ENCODE measurements at regions not wholly inside any gene's neighbourhood (a gene's known extent, or its start where the extent isn't known, plus 50 kb on each side); places are given as distances from the start of the nearest gene placed in this dataset.

GRCh38 chr12:87783467-87783866, 245.7 kb downstream of the C12orf50 start:
- H3K4me1 ChIP-seq: no peaks in the 10 kb centered on the region
- TF ChIP-seq POLR2A (IDR thresholded peaks at IDR 0.05) (no peak), CTCF (IDR thresholded peaks at IDR 0.05) (no peak)

GRCh38 chr12:87782838-87783237, 246.4 kb downstream of the C12orf50 start:
- no peaks in the 10 kb centered on the region for H3K4me1 ChIP-seq
- intact Hi-C loops (cut with DNase I; ENCODE audit: low total_unique reads): no loop called here

More at GRCh38 chr12:87783467-87783866, 245.7 kb downstream of the C12orf50 start:
- Histone ChIP-seq H3K9me3 (no peaks in the 10 kb centered on the region), H3K36me3 (no peaks in the 10 kb centered on the region), H3K4me3 (no peak overlapping the region), H3K27ac (no peak overlapping the region), H3K27me3 (no peaks in the 10 kb centered on the region)
- intact Hi-C loops (cut with DNase I; ENCODE audit: low total_unique reads): no loop called here
- DNase-seq: no peak

GRCh38 chr12:87779858-87780498, 249.2 kb downstream of the C12orf50 start:
- Histone ChIP-seq H3K4me3 (no peak overlapping the region), H3K36me3 (no peaks in the 10 kb centered on the region), H3K9me3 (no peaks in the 10 kb centered on the region), H3K27me3 (no peaks in the 10 kb centered on the region), H3K4me1 (no peaks in the 10 kb centered on the region), H3K27ac (no peak overlapping the region)
- no peak for DNase-seq
- TF ChIP-seq POLR2A (IDR thresholded peaks at IDR 0.05) (no peak), CTCF (IDR thresholded peaks at IDR 0.05) (no peak)
- intact Hi-C loops (cut with DNase I; ENCODE audit: low total_unique reads): no loop called here

More at GRCh38 chr12:87782838-87783237, 246.4 kb downstream of the C12orf50 start:
- Histone ChIP-seq H3K4me3 (no peak overlapping the region), H3K27ac (no peak overlapping the region), H3K27me3 (no peaks in the 10 kb centered on the region), H3K36me3 (no peaks in the 10 kb centered on the region), H3K9me3 (no peaks in the 10 kb centered on the region)
- DNase-seq: no peak
- TF ChIP-seq POLR2A (IDR thresholded peaks at IDR 0.05) (no peak), CTCF (IDR thresholded peaks at IDR 0.05) (no peak)

- TF ChIP-seq CTCF (IDR thresholded peaks at IDR 0.05) (no peak), POLR2A (IDR thresholded peaks at IDR 0.05) (no peak)
- no peak for DNase-seq
- no peaks in the 10 kb centered on the region for H3K27me3 ChIP-seq
- no peak overlapping the region for H3K4me3 ChIP-seq
- no peak overlapping the region for H3K27ac ChIP-seq
- intact Hi-C loops (cut with DNase I; ENCODE audit: low total_unique reads): no loop called here
- H3K36me3 ChIP-seq: no peaks in the 10 kb centered on the region
- H3K9me3 ChIP-seq: no peaks in the 10 kb centered on the region
- H3K4me1 ChIP-seq: no peaks in the 10 kb centered on the region
Measured at GRCh38 chr12:87779016-87779415, 250.2 kb downstream of the C12orf50 start.

- DNase-seq: no peak
- H3K4me3 ChIP-seq: no peak overlapping the region
- H3K9me3 ChIP-seq: no peaks in the 10 kb centered on the region
- H3K27me3 ChIP-seq: no peaks in the 10 kb centered on the region
- no peak overlapping the region for H3K27ac ChIP-seq
- H3K36me3 ChIP-seq: no peaks in the 10 kb centered on the region
- TF ChIP-seq CTCF (IDR thresholded peaks at IDR 0.05) (no peak), POLR2A (IDR thresholded peaks at IDR 0.05) (no peak)
- intact Hi-C loops (cut with DNase I; ENCODE audit: low total_unique reads): no loop called here
- H3K4me1 ChIP-seq: no peaks in the 10 kb centered on the region
Measured at GRCh38 chr12:87778065-87778464, 251.1 kb downstream of the C12orf50 start.
